A673 (cell line): ENCODE measurements at regions not wholly inside any gene's neighbourhood (a gene's known extent, or its start where the extent isn't known, plus 50 kb on each side); places are given as distances from the start of the nearest gene placed in this dataset.

ENCODE experiments used
- CTCF ChIP-seq: fragments of 300-800, 200-600 bp; sonication (generic); conservative IDR thresholded peaks from 2 replicates; pipeline ENCODE4 v1.5.1; 2017; ENCODE audit warnings: low read depth, mild to moderate bottlenecking, antibody characterized with exemption, low read length, moderate library complexity, mixed read lengths
- EZH2 ChIP-seq: fragments of 200-600 bp; sonication (generic); IDR thresholded peaks from 2 replicates; pipeline ENCODE4 v1.6.1; 2017; ENCODE audit warnings: borderline replicate concordance, low read depth, mild to moderate bottlenecking, mixed read lengths, antibody characterized with exemption, low read length; ENCODE audit not compliant: poor library complexity, severe bottlenecking

- TF ChIP-seq CTCF = no peak
- TF ChIP-seq EZH2 = no peak
These were observed 128.3 kb upstream of the HAPLN1 start for GRCh38 chr5:83848941-83849340.
